Activated T-cell treated with anti-CD3 and anti-CD28 coated beads, Interleukin-2, amount 50 U/mL, for 4 hours (primary cell): ENCODE measurements at regions not wholly inside any gene's neighbourhood (a gene's known extent, or its start where the extent isn't known, plus 50 kb on each side); places are given as distances from the start of the nearest gene placed in this dataset.

ENCODE experiments used
- ATAC-seq, 2 donors: fragments of 200-7000 bp; cut with Tn5 transposase; one replicate each; pipeline ENCODE4 v1.10.0; 2021
- DNase-seq: peaks from one replicate; pipeline ENCODE4 v3.0.0-alpha.2; 2020
- H3K27me3 Mint-ChIP-seq: one replicate; pipeline ENCODE4 v1.8.0; 2021; ENCODE audit warnings: low read depth, mixed read lengths
- H3K36me3 Mint-ChIP-seq: one replicate; pipeline ENCODE4 v1.8.0; 2022; ENCODE audit warnings: mixed read lengths; ENCODE audit not compliant: insufficient read depth
- H3K4me1 Mint-ChIP-seq: one replicate; pipeline ENCODE4 v1.8.0; 2021; ENCODE audit warnings: low read depth, mixed read lengths
- H3K4me3 Mint-ChIP-seq: one replicate; pipeline ENCODE4 v1.8.0; 2021; ENCODE audit warnings: mild to moderate bottlenecking, moderate library complexity, mixed read lengths
- H3K9me3 Mint-ChIP-seq: one replicate; pipeline ENCODE4 v1.8.0; 2021; ENCODE audit warnings: mixed read lengths

GRCh38 chr2:220246386-220246785 is 619.0 kb downstream of the SLC4A3 start:
- ATAC-seq (no peak), DNase-seq (no peak)
- Mint-ChIP-seq H3K4me1 (no peaks in the 10 kb centered on the region), H3K36me3 (no peaks in the 10 kb centered on the region), H3K4me3 (no peak overlapping the region), H3K9me3 (no peaks in the 10 kb centered on the region), H3K27me3 (no peaks in the 10 kb centered on the region)

- Mint-ChIP-seq H3K4me3 (no peak overlapping the region), H3K27me3 (no peaks in the 10 kb centered on the region), H3K36me3 (no peaks in the 10 kb centered on the region), H3K4me1 (no peaks in the 10 kb centered on the region), H3K9me3 (peaks cover 4% of the 10 kb centered on the region)
- ATAC-seq (no peak), DNase-seq (no peak)
These were observed 620.3 kb downstream of the SLC4A3 start for GRCh38 chr2:220247588-220248350.

- no peaks in the 10 kb centered on the region for H3K4me1 Mint-ChIP-seq
- H3K27me3 Mint-ChIP-seq = no peaks in the 10 kb centered on the region
- no peak for ATAC-seq
- H3K36me3 Mint-ChIP-seq = no peaks in the 10 kb centered on the region
- no peak overlapping the region for H3K4me3 Mint-ChIP-seq
- H3K9me3 Mint-ChIP-seq = peaks cover 8% of the 10 kb centered on the region
- DNase-seq = no peak
These were observed 632.2 kb downstream of the SLC4A3 start for GRCh38 chr2:220259662-220260061.

GRCh38 chr2:220263300-220263699 is 635.9 kb downstream of the SLC4A3 start:
- no peaks in the 10 kb centered on the region for H3K27me3 Mint-ChIP-seq
- H3K4me3 Mint-ChIP-seq = no peak overlapping the region
- DNase-seq = no peak
- H3K36me3 Mint-ChIP-seq = no peaks in the 10 kb centered on the region
- peaks cover 3% of the 10 kb centered on the region for H3K9me3 Mint-ChIP-seq
- no peaks in the 10 kb centered on the region for H3K4me1 Mint-ChIP-seq
- no peak for ATAC-seq

- no peak for DNase-seq
- H3K4me3 Mint-ChIP-seq = no peak overlapping the region
- ATAC-seq = no peak
- H3K36me3 Mint-ChIP-seq = no peaks in the 10 kb centered on the region
- H3K9me3 Mint-ChIP-seq = no peaks in the 10 kb centered on the region
- no peaks in the 10 kb centered on the region for H3K4me1 Mint-ChIP-seq
- no peaks in the 10 kb centered on the region for H3K27me3 Mint-ChIP-seq
These were observed 641.9 kb downstream of the SLC4A3 start for GRCh38 chr2:220269367-220269766.

GRCh38 chr2:220270481-220271070 is 643.1 kb downstream of the SLC4A3 start:
- DNase-seq (no peak), ATAC-seq (no peak)
- H3K9me3 Mint-ChIP-seq = no peaks in the 10 kb centered on the region
- no peaks in the 10 kb centered on the region for H3K4me1 Mint-ChIP-seq
- H3K36me3 Mint-ChIP-seq = no peaks in the 10 kb centered on the region
- no peaks in the 10 kb centered on the region for H3K27me3 Mint-ChIP-seq
- no peak overlapping the region for H3K4me3 Mint-ChIP-seq

- no peaks in the 10 kb centered on the region for H3K27me3 Mint-ChIP-seq
- DNase-seq = no peak
- no peak for ATAC-seq
- H3K4me1 Mint-ChIP-seq = no peaks in the 10 kb centered on the region
- H3K36me3 Mint-ChIP-seq = no peaks in the 10 kb centered on the region
- H3K4me3 Mint-ChIP-seq = no peak overlapping the region
- H3K9me3 Mint-ChIP-seq = no peaks in the 10 kb centered on the region
These were observed 645.2 kb downstream of the SLC4A3 start for GRCh38 chr2:220272656-220273055.

GRCh38 chr2:220273082-220273481 is 645.7 kb downstream of the SLC4A3 start:
- Mint-ChIP-seq H3K27me3 (no peaks in the 10 kb centered on the region), H3K36me3 (no peaks in the 10 kb centered on the region), H3K4me3 (no peak overlapping the region), H3K9me3 (no peaks in the 10 kb centered on the region), H3K4me1 (no peaks in the 10 kb centered on the region)
- DNase-seq (no peak), ATAC-seq (no peak)

- DNase-seq = no peak
- H3K4me3 Mint-ChIP-seq = no peak overlapping the region
- H3K27me3 Mint-ChIP-seq = no peaks in the 10 kb centered on the region
- no peaks in the 10 kb centered on the region for H3K9me3 Mint-ChIP-seq
- no peaks in the 10 kb centered on the region for H3K4me1 Mint-ChIP-seq
- no peaks in the 10 kb centered on the region for H3K36me3 Mint-ChIP-seq
- ATAC-seq = no peak
These were observed 648.0 kb downstream of the SLC4A3 start for GRCh38 chr2:220275454-220275853.

- H3K4me3 Mint-ChIP-seq = no peak overlapping the region
- ATAC-seq (no peak), DNase-seq (no peak)
- no peaks in the 10 kb centered on the region for H3K4me1 Mint-ChIP-seq
- no peaks in the 10 kb centered on the region for H3K36me3 Mint-ChIP-seq
- no peaks in the 10 kb centered on the region for H3K9me3 Mint-ChIP-seq
- peaks cover 2% of the 10 kb centered on the region for H3K27me3 Mint-ChIP-seq
These were observed 649.5 kb downstream of the SLC4A3 start for GRCh38 chr2:220276741-220277444.

- Mint-ChIP-seq H3K27me3 (peaks cover 2% of the 10 kb centered on the region), H3K36me3 (no peaks in the 10 kb centered on the region), H3K9me3 (no peaks in the 10 kb centered on the region), H3K4me1 (no peaks in the 10 kb centered on the region), H3K4me3 (no peak overlapping the region)
- no peak for ATAC-seq
- no peak for DNase-seq
These were observed 650.1 kb downstream of the SLC4A3 start for GRCh38 chr2:220277445-220277975.

- Mint-ChIP-seq H3K9me3 (no peaks in the 10 kb centered on the region), H3K36me3 (no peaks in the 10 kb centered on the region), H3K4me1 (no peaks in the 10 kb centered on the region), H3K4me3 (no peak overlapping the region), H3K27me3 (peaks cover 2% of the 10 kb centered on the region)
- ATAC-seq (no peak), DNase-seq (no peak)
These were observed 650.6 kb downstream of the SLC4A3 start for GRCh38 chr2:220278022-220278421.

GRCh38 chr2:220279372-220279771 is 651.9 kb downstream of the SLC4A3 start:
- H3K36me3 Mint-ChIP-seq = no peaks in the 10 kb centered on the region
- H3K4me3 Mint-ChIP-seq = no peak overlapping the region
- DNase-seq (no peak), ATAC-seq (no peak)
- no peaks in the 10 kb centered on the region for H3K4me1 Mint-ChIP-seq
- no peaks in the 10 kb centered on the region for H3K9me3 Mint-ChIP-seq
- H3K27me3 Mint-ChIP-seq = peaks cover 2% of the 10 kb centered on the region

GRCh38 chr2:220279840-220280239 is 652.4 kb downstream of the SLC4A3 start:
- no peak for DNase-seq
- Mint-ChIP-seq H3K36me3 (no peaks in the 10 kb centered on the region), H3K27me3 (peaks cover 2% of the 10 kb centered on the region), H3K4me3 (no peak overlapping the region), H3K4me1 (no peaks in the 10 kb centered on the region), H3K9me3 (no peaks in the 10 kb centered on the region)
- no peak for ATAC-seq

- DNase-seq (no peak), ATAC-seq (no peak)
- no peaks in the 10 kb centered on the region for H3K4me1 Mint-ChIP-seq
- H3K36me3 Mint-ChIP-seq = no peaks in the 10 kb centered on the region
- no peak overlapping the region for H3K4me3 Mint-ChIP-seq
- H3K9me3 Mint-ChIP-seq = no peaks in the 10 kb centered on the region
- peaks cover 2% of the 10 kb centered on the region for H3K27me3 Mint-ChIP-seq
These were observed 653.3 kb downstream of the SLC4A3 start for GRCh38 chr2:220280736-220281135.
